ENCODE measurements at regions not wholly inside any gene's neighbourhood (a gene's known extent, or its start where the extent isn't known, plus 50 kb on each side); places are given as distances from the start of the nearest gene placed in this dataset.

- H3K4me3 Mint-ChIP-seq (ENCODE audit: unreplicated experiment) = no peak overlapping the region
Observed at GRCh38 chr3:16831846-16832245, 52.9 kb upstream of the PLCL2 start.

GRCh38 chr3:16834214-16834613, 50.5 kb upstream of the PLCL2 start:
- Mint-ChIP-seq H3K4me1 (ENCODE audit: unreplicated experiment) (no peaks in the 10 kb centered on the region), H3K27me3 (ENCODE audit: unreplicated experiment) (peaks cover 39% of the 10 kb centered on the region), H3K27ac (ENCODE audit: unreplicated experiment) (no peak overlapping the region), H3K9me3 (ENCODE audit: unreplicated experiment) (no peaks in the 10 kb centered on the region), H3K36me3 (ENCODE audit: unreplicated experiment) (no peaks in the 10 kb centered on the region), H3K4me3 (ENCODE audit: unreplicated experiment) (no peak overlapping the region)
- DNase-seq (ENCODE audit: extremely low spot score, unreplicated experiment) = no peak
- no peak for TF ChIP-seq CTCF (IDR thresholded peaks at IDR 0.05)

More at GRCh38 chr3:16831846-16832245, 52.9 kb upstream of the PLCL2 start:
- H3K36me3 Mint-ChIP-seq (ENCODE audit: unreplicated experiment) = no peaks in the 10 kb centered on the region
- H3K27me3 Mint-ChIP-seq (ENCODE audit: unreplicated experiment) = peaks cover 26% of the 10 kb centered on the region
- H3K9me3 Mint-ChIP-seq (ENCODE audit: unreplicated experiment) = no peaks in the 10 kb centered on the region
- H3K4me1 Mint-ChIP-seq (ENCODE audit: unreplicated experiment) = no peaks in the 10 kb centered on the region
- TF ChIP-seq CTCF (IDR thresholded peaks at IDR 0.05) = no peak
- no peak for DNase-seq (ENCODE audit: extremely low spot score, unreplicated experiment)
- no peak overlapping the region for H3K27ac Mint-ChIP-seq (ENCODE audit: unreplicated experiment)

GRCh38 chr3:16834753-16835152, 50.0 kb upstream of the PLCL2 start:
- Mint-ChIP-seq H3K27me3 (ENCODE audit: unreplicated experiment) (peaks cover 44% of the 10 kb centered on the region), H3K27ac (ENCODE audit: unreplicated experiment) (no peak overlapping the region), H3K4me1 (ENCODE audit: unreplicated experiment) (no peaks in the 10 kb centered on the region), H3K36me3 (ENCODE audit: unreplicated experiment) (no peaks in the 10 kb centered on the region), H3K9me3 (ENCODE audit: unreplicated experiment) (no peaks in the 10 kb centered on the region), H3K4me3 (ENCODE audit: unreplicated experiment) (no peak overlapping the region)
- DNase-seq (ENCODE audit: extremely low spot score, unreplicated experiment) = no peak
- no peak for TF ChIP-seq CTCF (IDR thresholded peaks at IDR 0.05)
